ENCODE measurements at regions not wholly inside any gene's neighbourhood (a gene's known extent, or its start where the extent isn't known, plus 50 kb on each side); places are given as distances from the start of the nearest gene placed in this dataset.
"Not testable (repeated sequence)": the region's sequence is repeated elsewhere in the genome, so short reads cannot be mapped to it uniquely, and the experiment has no call there.

DNA sequence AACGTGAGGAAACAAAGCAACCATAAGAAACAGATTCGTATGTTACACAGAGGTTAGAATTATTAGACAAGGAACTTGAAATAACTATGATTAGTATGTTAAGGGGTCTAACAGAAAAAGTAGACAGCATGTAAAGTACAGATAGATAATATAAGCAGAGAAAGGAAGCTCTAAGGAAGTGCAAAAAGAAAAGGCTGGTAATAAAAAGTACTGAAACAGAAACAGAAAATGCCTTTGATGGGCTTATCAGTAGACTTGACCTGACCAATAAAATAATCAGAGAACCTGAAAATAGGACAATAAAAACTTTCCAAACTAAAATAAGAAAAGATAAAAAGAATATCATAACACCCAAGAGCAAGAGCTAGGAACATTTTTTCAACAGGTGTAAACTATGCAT is 225.8 kb downstream of the RND3 start:
- DNase-seq, result no peak

DNA sequence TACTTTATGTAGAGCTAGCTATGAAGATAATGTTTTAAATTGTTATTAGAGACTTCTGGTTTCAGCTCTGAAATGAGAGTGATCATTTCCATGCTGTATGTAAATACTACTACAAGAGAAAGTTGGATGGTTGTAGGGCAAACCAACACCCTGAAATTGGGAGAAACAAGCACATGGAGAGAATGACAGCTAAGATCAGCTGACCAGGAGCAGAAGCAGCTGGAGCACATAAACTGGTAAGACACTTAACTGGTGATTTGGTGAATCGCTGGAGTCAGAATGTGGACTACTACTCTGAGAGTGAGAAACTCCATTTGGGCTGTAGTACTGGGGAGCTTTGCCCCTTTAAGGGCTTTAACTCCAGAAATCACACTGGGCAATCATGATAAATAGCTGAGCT is 226.8 kb downstream of the RND3 start:
- DNase-seq, result no peak

DNA sequence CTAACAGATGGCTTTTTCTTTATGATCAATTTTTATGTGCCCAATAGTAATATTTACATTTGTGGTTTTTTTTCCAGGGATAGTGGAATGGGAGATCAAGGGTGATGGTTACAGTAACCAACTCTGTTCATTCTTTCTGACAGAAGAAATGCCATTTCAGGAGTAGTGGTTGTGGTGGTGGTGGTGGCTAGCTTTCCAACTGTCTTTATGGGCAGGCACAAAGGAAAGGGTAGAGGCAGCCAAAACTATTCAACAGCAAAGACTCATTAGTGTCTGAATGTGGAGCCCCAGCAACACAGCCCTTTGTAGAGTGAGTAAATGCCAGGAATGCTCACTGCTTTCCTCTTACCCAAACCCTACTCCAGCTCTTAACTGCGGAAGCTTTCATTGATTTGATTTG is 227.7 kb downstream of the RND3 start:
- DNase-seq, result peak; percentile 19

DNA sequence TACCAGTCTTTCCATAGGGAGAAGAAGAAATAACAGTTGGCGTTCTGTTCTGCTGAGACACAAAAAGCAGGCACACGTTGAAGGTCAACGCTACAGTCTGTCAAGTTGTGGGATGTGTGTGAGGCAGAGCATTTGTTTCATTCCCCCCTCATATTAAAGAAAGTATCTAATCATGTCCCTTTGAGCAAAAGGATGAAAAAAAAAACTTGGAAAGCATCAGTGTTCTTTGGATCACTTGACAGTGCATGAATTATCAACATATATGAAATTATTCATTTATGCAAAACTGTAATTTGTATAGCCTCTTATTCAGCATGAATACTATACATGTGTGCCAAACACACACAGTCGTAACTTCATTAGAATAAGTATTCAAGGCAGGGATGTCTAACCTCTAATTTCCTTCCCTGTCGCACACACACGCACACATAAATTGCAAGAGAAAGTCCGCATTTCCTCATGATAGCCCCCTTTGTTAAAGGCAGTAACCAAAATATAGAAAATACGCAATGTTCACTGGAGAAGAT is 228.6 kb downstream of the RND3 start:
- no peak for DNase-seq

DNA sequence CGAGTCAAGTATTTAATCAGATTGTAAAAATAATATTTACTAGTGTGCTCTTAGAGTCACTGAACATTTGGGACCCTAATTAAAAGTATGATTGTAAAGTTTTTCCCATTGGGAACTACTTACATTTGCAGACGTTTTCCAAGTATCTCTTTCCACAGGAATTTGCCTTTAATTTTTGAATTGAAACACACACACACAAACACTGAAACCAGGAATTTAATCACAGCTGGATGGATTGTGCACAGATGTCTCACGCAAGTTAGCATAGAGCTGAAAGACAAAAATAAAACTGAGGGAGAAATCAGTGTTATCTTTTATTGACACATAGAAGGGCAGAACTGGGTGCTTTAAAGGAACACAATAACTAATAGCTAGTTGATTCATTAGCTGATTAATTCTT is 230.7 kb downstream of the RND3 start:
- DNase-seq, result peak; percentile 38

DNA sequence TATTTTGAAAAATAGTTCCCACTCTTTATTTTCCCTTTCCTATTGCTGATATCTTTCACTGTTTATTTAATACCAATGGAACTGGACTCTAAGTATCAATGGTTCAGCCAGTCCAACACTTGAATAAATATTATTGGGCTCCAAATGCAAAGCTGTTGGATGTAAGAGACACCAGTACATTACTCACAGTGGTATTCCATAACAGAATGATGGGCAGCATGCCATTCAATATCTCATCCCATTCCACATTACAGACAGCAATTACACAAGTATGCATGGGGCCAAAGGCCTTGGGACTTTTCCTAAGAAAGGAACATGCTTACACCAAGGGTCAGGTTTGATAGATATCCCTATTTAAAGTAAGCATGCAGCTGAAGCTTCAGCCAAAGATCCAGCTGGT is 231.9 kb downstream of the RND3 start:
- DNase-seq, result peak; percentile 81

DNA sequence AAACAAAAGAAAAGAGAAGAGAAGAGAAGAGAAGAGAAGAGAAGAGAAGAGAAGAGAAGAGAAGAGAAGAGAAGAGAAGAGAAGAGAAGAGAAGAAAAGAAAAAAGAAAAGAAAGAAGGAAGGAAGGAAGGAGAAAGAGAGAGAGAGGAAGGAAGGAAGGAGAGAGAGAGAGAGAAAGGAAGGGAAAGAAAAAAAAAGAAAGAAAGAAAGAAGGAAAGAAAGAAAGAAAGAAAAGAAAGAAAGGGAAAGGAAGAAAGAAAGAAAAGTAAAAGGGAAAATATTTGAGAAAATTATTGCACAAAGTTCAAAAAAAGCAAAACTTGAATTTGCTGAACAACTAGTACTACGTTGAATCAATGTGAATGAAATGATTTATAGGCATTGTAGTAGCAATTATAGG is 237.7 kb downstream of the RND3 start:
- DNase-seq, result not testable (repeated sequence)

DNA sequence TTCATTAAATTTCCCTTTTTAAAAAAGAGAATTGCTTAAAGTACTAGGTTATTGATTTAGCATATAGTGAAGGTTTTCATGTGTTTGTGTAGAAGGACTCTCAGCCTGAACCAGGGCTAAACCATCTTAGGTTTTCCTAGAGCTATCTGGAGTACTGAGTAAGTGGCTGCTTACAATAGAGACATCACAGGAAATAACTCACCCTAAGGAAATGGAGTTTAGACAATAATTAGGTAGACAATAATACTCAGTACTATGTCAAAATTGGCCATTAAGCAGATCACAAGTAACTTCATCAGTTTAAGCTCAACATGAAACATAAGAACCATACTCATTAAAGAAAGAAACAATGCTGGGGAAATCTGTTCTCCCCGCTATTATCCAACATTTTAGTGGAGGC is 240.0 kb downstream of the RND3 start:
- no peak for DNase-seq

DNA sequence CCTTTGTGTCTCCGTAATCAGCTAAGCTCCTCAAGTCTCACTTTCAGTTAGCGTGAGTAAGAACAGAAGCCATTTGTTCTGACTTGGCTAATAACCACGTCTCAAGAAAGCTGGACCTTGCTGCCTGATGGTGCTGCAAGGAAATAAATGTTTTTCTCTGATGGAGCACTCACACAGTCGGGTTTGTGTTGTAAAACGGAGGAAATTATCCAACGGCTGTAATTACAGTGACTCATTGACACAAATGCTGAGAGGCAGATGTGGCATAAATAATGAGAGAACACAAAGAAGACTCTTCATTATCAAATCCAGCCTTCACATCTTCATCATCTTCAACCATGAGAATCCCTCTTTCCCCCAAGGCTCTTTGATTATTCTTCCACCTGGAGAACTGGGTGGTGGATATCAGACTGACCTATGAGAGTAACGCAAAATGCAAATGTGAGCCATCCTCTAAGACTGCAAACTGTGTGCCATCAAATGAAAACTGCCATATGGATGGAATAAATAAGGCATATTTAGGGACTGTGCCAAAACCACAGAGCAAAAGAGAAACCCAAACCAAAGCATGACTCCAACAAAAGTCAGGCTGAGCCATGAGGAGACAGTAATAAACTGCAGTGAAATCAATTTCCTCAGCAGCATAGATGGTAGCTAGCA is 252.6 kb downstream of the RND3 start:
- peak; percentile 97 for DNase-seq

DNA sequence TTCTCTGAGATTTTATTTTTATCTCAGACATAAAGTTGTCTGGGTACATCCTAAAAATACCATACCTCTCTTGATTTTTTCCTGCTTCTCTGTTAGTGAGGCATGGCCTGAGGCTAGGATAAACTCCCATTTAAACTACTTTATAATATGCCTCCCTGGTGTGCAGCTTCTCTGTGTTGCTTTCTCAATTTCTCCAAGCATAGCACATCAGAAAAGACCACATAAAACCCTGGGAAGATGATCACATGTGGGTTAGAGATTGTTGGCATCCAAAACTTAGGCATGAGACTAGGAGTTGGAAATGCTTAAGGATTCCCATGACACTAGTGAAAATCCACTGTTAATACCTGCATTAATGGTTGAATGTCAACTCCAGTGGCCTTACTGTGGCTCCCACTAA is 254.6 kb downstream of the RND3 start:
- no peak for DNase-seq

DNA sequence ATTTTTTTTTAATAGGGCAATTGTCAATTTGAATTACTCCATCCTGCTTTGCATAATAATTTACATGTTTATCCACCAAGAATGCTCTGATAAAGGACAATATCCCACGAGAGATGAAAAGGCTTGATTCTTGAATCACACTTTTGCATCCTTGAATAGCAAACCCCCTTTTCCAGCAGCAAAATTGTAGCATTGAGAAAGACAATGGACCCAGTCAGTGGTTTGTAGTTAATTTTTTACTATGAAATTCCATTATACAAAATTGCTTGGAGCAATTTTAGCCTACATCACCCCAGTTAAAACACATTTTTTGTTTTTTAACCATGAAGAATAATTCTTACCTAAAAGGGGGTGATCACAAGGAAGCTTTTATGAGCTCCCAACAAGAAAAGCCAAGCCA is 255.1 kb downstream of the RND3 start:
- DNase-seq, result no peak

DNA sequence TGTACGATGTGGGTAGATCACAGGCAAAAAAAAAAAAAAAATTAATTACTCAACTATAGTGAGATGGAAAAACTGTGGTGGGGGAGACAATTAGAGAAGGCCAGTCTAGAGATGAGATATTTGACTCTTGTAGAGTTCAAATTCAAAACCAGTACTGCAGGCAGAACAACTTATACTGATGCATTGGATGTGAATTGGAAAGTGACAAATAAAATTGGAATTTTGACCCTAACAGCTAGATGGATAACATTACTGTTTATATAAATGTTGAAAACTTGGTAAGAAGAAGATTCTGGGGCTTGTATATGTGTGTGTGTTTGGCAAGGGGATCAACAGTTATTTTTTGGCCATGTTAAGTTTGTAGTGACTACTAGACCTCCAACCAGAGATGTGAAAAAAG is 256.9 kb downstream of the RND3 start:
- no peak for DNase-seq

DNA sequence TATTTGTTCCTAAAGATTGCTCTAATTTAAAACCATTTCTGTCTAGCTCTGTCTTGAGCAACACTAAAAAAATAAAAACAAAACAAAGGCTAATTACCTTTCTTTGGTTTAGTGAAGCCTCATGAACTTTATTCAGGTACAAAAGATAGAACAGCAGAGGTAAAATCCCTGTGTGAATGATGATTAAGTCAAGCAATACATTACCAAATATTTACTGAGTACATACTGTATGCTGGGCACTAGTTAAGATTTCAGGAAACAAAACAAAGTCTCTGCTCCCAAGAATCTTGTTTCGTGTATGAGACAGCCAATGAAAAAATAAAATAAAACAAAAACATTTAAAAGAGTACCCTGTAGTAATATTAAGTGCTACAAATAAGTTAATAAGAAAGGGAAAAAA is 257.5 kb downstream of the RND3 start:
- no peak for DNase-seq

DNA sequence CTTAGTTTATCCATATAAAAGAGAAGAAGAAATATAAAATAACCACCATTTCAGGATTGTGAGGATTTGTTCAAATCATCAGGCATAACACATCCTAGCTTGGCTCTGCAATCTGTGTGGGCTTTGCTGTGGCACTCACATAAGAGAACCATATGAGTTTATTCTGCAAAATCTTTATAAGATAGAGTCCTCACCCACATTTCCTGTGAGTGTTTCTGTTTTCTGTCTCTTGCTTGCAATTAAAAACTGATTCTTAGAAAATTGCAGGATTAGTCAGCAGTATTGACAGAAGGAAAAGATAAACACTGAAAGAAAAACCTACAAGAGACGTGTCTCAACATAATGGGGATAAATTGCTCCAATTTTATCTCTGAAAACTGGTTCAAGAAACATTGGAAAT is 258.5 kb downstream of the RND3 start:
- no peak for DNase-seq

DNA sequence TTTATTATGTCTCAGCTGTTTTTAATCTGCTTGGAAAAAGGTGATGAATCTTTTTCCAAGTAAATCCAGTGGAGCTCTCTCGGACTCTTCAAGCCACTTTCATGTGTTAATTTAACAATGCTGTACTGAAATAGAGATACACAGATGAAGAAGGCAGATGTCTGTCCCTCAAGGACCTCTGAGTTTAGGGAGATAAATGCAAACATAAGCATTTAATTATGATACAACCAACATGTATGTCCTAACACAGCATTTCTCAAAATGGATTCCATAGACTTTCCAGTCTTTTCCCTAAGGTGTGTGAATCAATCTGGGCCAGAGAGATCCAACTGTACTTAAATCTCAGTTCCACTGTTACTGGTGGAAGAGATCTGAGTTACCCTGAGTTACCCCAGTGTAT is 262.4 kb downstream of the RND3 start:
- DNase-seq, result no peak

DNA sequence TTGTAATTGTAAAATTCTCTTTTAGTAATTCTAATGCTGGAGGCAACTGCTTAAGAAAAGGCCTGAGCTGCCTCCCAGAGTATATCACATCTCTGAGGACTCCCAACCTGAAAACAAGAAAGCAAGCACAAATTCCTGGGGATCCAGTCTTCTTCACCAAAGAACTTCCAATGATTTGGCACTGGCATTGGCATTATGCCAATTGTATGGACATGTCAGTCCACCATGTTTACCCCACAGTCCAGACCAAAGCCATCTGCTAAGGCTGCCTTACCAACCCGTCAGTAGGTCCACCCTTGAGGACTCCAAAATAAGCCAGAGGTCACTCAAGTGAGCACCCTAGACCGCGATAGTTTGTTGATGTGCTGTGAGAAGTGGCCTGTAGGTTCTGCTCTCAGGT is 263.1 kb downstream of the RND3 start:
- DNase-seq, result no peak

DNA sequence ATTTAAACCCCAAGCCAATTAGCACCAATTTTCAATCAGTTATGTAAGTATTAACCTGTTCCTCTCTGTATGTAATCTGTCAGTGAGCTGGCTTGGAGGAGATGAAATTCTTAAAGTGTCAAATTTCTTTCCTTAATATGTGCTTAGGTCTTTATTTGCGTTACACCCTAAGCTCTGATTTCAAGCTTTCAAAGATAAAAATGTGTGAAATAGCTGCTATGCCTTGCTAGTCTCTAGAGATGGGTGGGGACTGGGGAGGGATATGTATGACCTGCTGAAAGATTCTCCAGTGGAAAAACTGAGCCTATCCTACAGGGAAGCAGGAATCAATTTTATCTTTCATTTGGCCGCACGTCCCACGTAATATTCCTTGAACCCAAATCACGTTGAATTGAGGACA is 264.5 kb downstream of the RND3 start:
- no peak for DNase-seq

DNA sequence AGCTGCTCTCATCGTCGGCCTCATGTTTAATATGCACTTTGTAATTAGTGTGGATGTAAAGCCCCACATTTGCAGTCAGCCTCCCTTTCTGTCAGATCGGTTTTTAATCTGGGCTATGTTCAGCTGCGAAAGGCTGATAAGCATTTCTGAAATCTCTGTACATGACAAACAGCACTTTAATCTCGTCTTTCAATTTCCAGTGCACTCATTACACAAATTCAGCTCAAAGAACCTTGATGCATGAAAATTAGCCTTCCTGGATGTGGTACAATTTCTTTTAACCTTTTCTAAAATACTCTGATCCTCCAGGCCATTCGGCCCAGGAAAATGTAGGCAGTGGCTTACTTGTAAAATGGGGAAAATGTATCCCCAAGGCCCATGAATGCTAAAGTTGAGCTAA is 265.1 kb downstream of the RND3 start:
- DNase-seq, result no peak

DNA sequence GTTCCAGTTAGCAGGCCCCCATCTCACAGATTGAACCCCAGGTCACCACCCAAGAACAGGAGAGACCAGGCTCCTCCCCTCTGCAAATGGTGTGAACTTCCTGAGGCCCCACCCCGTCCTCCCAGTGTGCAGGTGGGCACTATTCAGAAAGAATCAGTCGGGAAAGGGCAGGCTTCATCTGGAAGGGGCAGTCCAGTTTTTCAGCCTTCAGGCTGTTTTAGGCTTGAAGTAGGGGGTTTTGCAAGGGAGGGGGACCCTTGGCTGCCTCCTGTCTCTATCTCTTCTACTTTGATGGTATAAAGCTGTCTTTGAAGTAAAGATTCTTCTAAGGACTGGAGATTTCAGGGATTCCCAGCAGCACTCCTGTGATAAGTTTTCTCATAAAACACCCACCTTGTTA is 267.6 kb downstream of the RND3 start:
- no peak for DNase-seq

DNA sequence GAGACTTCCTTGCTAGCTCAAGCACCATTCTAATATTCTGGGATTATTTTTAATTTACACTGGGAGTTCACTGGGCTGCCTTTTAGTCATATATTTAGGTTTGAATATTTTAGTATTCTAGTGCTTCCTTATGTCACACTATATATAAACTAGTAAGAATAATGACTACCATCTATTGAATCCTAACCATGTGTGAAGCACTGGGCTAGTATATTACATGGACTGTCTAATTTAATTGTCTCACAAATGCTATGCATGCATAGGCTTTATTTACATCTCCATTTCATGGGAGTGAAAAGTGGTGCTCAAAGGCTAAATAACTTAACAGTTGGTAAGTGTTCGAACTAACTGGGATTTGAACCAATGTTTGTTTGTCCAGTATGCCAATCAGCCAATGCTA is 272.4 kb downstream of the RND3 start:
- DNase-seq, result no peak

DNA sequence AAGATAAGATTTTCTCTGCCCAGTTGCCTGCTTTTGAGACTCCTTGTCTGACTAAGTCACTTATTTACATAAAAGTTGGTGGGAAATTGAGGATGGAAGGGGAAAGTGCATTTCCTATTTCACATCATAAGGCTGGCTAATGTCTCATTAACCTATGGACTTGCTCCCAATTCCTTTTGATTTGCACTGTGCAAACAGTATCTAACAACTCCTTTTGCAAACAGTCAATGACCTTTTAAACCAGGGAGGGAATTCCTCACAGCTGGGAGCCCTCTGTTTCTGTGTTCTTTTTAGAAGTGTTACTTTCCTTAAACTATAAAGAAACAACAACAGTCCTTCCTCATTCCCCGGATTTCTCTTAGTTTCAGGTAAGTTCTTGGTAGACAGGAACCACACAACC is 272.8 kb downstream of the RND3 start:
- DNase-seq, result no peak

DNA sequence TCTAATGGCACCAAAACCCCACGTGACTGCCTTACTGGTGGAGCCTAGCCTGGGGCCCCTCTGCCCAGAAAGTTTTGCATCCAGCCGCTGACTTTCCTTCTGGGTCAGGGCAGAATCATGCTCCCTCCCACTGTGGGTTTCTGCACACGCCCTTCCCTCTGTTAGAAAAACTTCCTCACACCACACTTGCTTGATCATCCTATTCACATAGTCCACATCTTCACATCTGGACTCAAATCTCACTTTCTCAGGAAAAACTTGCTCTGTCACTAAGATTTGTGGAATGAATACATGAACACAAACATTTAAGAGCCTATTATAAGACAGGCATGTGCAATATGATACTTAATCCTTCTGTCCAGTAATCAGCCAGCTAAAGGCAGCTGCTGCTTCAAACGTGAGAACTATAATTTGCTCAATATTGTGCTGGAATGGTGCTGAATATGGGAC is 274.7 kb downstream of the RND3 start:
- peak; percentile 63 for DNase-seq

DNA sequence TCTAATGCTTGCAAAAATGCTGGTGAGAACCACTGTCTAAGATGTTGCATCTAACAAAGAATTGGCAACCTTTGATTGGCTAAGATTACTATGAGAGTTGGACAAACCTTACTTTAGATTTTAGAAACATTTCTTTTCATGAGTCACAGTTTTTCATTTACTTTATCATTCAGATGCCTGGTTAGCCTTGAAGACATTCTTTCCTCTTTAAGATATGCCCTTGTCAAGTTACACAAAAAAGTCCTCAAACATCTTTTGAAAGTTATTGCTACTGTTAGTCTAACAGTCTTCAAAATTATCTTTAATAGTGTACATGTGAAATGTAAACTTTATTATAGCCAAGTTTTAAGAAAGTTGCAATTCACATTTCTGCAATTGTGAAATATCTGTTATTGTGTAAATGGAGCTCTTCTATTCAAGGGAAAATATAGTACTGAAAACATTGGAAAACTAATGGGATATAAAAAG is 276.3 kb downstream of the RND3 start:
- DNase-seq, result peak; percentile 84

DNA sequence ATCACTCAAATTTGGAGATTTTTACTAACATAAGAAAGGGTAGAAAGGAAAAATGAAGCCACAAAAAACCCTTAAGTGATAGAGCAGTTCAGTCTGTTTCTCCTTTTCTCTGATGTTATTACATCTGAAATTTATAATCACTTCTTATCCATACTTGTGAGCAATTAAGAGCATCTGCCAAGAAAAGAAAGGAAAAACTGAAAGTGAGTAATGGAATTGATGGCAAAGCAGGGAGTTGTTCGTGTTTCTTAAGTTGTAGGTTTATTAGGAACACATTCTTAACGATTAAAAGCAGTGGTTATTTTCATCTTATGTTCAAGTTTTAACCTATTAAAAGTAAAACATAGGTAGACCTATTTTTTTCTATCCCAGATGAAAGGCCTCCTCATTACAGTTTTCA is 277.7 kb downstream of the RND3 start:
- peak; percentile 15 for DNase-seq

DNA sequence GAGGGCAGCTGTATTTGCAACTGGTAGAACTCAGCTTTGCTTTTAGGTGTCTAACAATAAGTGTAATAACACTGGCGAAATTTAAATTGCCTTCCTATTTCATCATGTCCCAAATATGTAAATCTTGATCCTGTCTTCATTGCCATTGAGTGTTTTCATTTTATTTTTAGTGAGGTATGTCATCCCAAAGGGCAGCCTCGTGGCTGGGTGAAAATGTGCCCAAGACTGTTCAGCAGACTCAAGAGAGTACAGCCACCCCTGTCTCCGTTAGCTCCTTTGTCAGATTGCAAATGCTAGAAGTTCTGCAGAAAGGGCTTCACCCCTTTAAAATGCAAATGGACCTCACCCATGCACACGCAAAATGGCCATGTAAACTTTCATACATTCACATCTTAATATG is 278.8 kb downstream of the RND3 start:
- DNase-seq, result no peak

Data from fibroblast of upper back skin (primary cell).